HG03520 (cell line): ENCODE measurements at regions not wholly inside any gene's neighbourhood (a gene's known extent, or its start where the extent isn't known, plus 50 kb on each side); places are given as distances from the start of the nearest gene placed in this dataset.
A peak's percentile ranks its signal among the peaks of the same experiment; 100 is the strongest.

Experiments
- ATAC-seq: cut with Tn5 transposase; IDR thresholded peaks from one replicate; pipeline ENCODE4 v1.9.1; 2021; ENCODE audit warnings: mild to moderate bottlenecking, moderate library complexity; ENCODE audit not compliant: unreplicated experiment

- no peak for ATAC-seq
Observed at GRCh38 chr3:31048143-31048542, 153.7 kb upstream of the GADL1 start.

GRCh38 chr3:31050296-31050695 is 155.8 kb upstream of the GADL1 start:
- no peak for ATAC-seq

- ATAC-seq = no peak
Observed at GRCh38 chr3:31051226-31051625, 156.8 kb upstream of the GADL1 start.

GRCh38 chr3:31053299-31053698 is 158.8 kb upstream of the GADL1 start:
- no peak for ATAC-seq

- no peak for ATAC-seq
Observed at GRCh38 chr3:31054032-31054431, 159.6 kb upstream of the GADL1 start.

GRCh38 chr3:31055757-31056156 is 161.3 kb upstream of the GADL1 start:
- no peak for ATAC-seq

- ATAC-seq = no peak
Observed at GRCh38 chr3:31057891-31058290, 163.4 kb upstream of the GADL1 start.

GRCh38 chr3:31064021-31064420 is 169.6 kb upstream of the GADL1 start:
- no peak for ATAC-seq

- no peak for ATAC-seq
Observed at GRCh38 chr3:31065765-31066164, 171.3 kb upstream of the GADL1 start.

GRCh38 chr3:31067004-31067403 is 172.5 kb upstream of the GADL1 start:
- ATAC-seq = no peak

- no peak for ATAC-seq
Observed at GRCh38 chr3:31075471-31075870, 181.0 kb upstream of the GADL1 start.

GRCh38 chr3:31075876-31076275 is 181.4 kb upstream of the GADL1 start:
- ATAC-seq = no peak

GRCh38 chr3:31077021-31077601 is 182.7 kb upstream of the GADL1 start:
- peak; percentile 71 for ATAC-seq

GRCh38 chr3:31077826-31078225 is 183.4 kb upstream of the GADL1 start:
- ATAC-seq = no peak

- ATAC-seq = no peak
Observed at GRCh38 chr3:31079689-31080088, 185.2 kb upstream of the GADL1 start.

- ATAC-seq = no peak
Observed at GRCh38 chr3:31081018-31081662, 186.7 kb upstream of the GADL1 start.

- ATAC-seq = no peak
Observed at GRCh38 chr3:31086148-31086547, 191.7 kb upstream of the GADL1 start.

- ATAC-seq = no peak
Observed at GRCh38 chr3:31086698-31087097, 192.2 kb upstream of the GADL1 start.

GRCh38 chr3:31091748-31092147 is 197.3 kb upstream of the GADL1 start:
- ATAC-seq = no peak

- no peak for ATAC-seq
Observed at GRCh38 chr3:31092748-31093589, 198.5 kb upstream of the GADL1 start.

GRCh38 chr3:31093606-31094005 is 199.1 kb upstream of the GADL1 start:
- no peak for ATAC-seq

GRCh38 chr3:31094048-31094447 is 199.6 kb upstream of the GADL1 start:
- no peak for ATAC-seq
